HEK293 (cell line): ENCODE measurements at regions not wholly inside any gene's neighbourhood (a gene's known extent, or its start where the extent isn't known, plus 50 kb on each side); places are given as distances from the start of the nearest gene placed in this dataset.

Experiments
- CTCF ChIA-PET: fragments of 350-600 bp; formaldehyde crosslinking; extraction: SDS; loops from one replicate; lab custom pipeline; 2021; ENCODE audit warnings: antibody characterized with exemption; lab: Yijun Ruan, JAX
- POLR2A ChIA-PET: fragments of 300-600 bp; formaldehyde crosslinking; extraction: SDS; loops from one replicate; lab custom pipeline; 2020; ENCODE audit warnings: antibody characterized with exemption, inconsistent platforms; lab: Yijun Ruan, JAX
- H3K27ac ChIP-seq: fragments of 200-500 bp; sonication (Bioruptor generic); 2 replicates; pipeline ENCODE4 v1.5.1; 2014; ENCODE audit warnings: low read depth, low read length, control low read depth, inconsistent platforms; ENCODE audit errors: extremely low read depth
- H3K36me3 ChIP-seq, 2 experiments: fragments of 200-500 bp in 1 of 2; sonication (Bioruptor generic) in 1 of 2; 1 replicate in 1 of 2; 2 replicates in 1 of 2; pipeline ENCODE4 v1.5.1; 2014 to 2017; ENCODE audit warnings: inconsistent platforms in 2 of 2, low read length in 2 of 2; ENCODE audit not compliant: control insufficient read depth in 2 of 2, insufficient read depth in 1 of 2
- H3K4me1 ChIP-seq: fragments of 200-500 bp; sonication (Bioruptor generic); 2 replicates; pipeline ENCODE4 v1.5.1; 2014; ENCODE audit warnings: mild to moderate bottlenecking, low read length, inconsistent platforms; ENCODE audit not compliant: control insufficient read depth, insufficient read depth
- H3K4me3 ChIP-seq: 2 replicates; pipeline ENCODE4 v1.5.1; 2011; ENCODE audit warnings: low read depth, mild to moderate bottlenecking, control low read depth, low read length, moderate library complexity
- H3K9me3 ChIP-seq: fragments of 200-500 bp; sonication (Bioruptor generic); 2 replicates; pipeline ENCODE4 v1.5.1; 2014; ENCODE audit warnings: low read depth, low read length, inconsistent platforms; ENCODE audit not compliant: control insufficient read depth, insufficient read depth
- ZBTB8A ChIP-seq: fragments of 450-650 bp; formaldehyde crosslinking; IDR thresholded peaks from 2 replicates; pipeline ENCODE4 v1.5.1; 2016; ENCODE audit warnings: missing biosample characterization, missing genetic modification characterization
- ZFHX2 ChIP-seq: fragments of 450-650 bp; formaldehyde crosslinking; conservative IDR thresholded peaks from 2 replicates; pipeline ENCODE4 v1.5.1; 2016; ENCODE audit warnings: missing biosample characterization, missing genetic modification characterization
- ZFP69B ChIP-seq: fragments of 450-650 bp; formaldehyde crosslinking; IDR thresholded peaks from 2 replicates; pipeline ENCODE4 v1.5.1; 2016; ENCODE audit warnings: missing biosample characterization, missing genetic modification characterization
- ZNF16 ChIP-seq: fragments of 450-650 bp; formaldehyde crosslinking; IDR thresholded peaks from 2 replicates; pipeline ENCODE4 v1.5.1; 2016; ENCODE audit warnings: low read depth, missing biosample characterization, missing genetic modification characterization
- ZNF174 ChIP-seq: fragments of 450-650 bp; formaldehyde crosslinking; IDR thresholded peaks from 2 replicates; pipeline ENCODE4 v1.5.0; 2017; ENCODE audit warnings: missing biosample characterization, mild to moderate bottlenecking, missing genetic modification characterization
- ZNF184 ChIP-seq: fragments of 450-650 bp; IDR thresholded peaks from 2 replicates; pipeline ENCODE4 v1.5.1; 2018; ENCODE audit warnings: missing biosample characterization, mild to moderate bottlenecking, missing genetic modification characterization
- ZNF202 ChIP-seq: fragments of 450-650 bp; formaldehyde crosslinking; IDR thresholded peaks from 2 replicates; pipeline ENCODE4 v1.5.1; 2016; ENCODE audit warnings: missing biosample characterization, missing genetic modification characterization, borderline replicate concordance
- ZNF239 ChIP-seq: fragments of 450-650 bp; formaldehyde crosslinking; IDR thresholded peaks from 2 replicates; pipeline ENCODE4 v1.5.1; 2016; ENCODE audit warnings: missing biosample characterization, missing genetic modification characterization
- ZNF26 ChIP-seq: fragments of 450-650 bp; formaldehyde crosslinking; IDR thresholded peaks from 2 replicates; pipeline ENCODE4 v1.5.1; 2016; ENCODE audit warnings: missing biosample characterization, missing genetic modification characterization
- ZNF423 ChIP-seq: fragments of 450-650 bp; formaldehyde crosslinking; IDR thresholded peaks from 2 replicates; pipeline ENCODE4 v1.5.1; 2016; ENCODE audit warnings: missing biosample characterization, missing genetic modification characterization
- ZNF433 ChIP-seq: fragments of 450-650 bp; formaldehyde crosslinking; IDR thresholded peaks from 2 replicates; pipeline ENCODE4 v1.5.1; 2016; ENCODE audit warnings: missing biosample characterization, missing genetic modification characterization, low read depth
- ZNF488 ChIP-seq: fragments of 450-650 bp; formaldehyde crosslinking; IDR thresholded peaks from 2 replicates; pipeline ENCODE4 v1.5.1; 2016; ENCODE audit warnings: missing biosample characterization, missing genetic modification characterization
- ZNF510 ChIP-seq: fragments of 450-650 bp; formaldehyde crosslinking; IDR thresholded peaks from 2 replicates; pipeline ENCODE4 v1.5.1; 2018; ENCODE audit warnings: mild to moderate bottlenecking, missing genetic modification characterization, missing biosample characterization; ENCODE audit not compliant: insufficient replicate concordance
- ZNF514 ChIP-seq: fragments of 450-650 bp; formaldehyde crosslinking; IDR thresholded peaks from 2 replicates; pipeline ENCODE4 v1.5.1; 2016; ENCODE audit warnings: missing biosample characterization, missing genetic modification characterization
- ZNF571 ChIP-seq: fragments of 450-650 bp; formaldehyde crosslinking; IDR thresholded peaks from 2 replicates; pipeline ENCODE4 v1.5.0; 2017; ENCODE audit warnings: missing biosample characterization, missing genetic modification characterization
- ZNF596 ChIP-seq: fragments of 450-650 bp; IDR thresholded peaks from 2 replicates; pipeline ENCODE4 v1.5.0; 2018; ENCODE audit warnings: missing biosample characterization, mild to moderate bottlenecking, missing genetic modification characterization, moderate library complexity
- ZSCAN30 ChIP-seq: fragments of 450-650 bp; IDR thresholded peaks from 2 replicates; pipeline ENCODE4 v1.5.1; 2018; ENCODE audit warnings: missing biosample characterization, mild to moderate bottlenecking, missing genetic modification characterization, moderate library complexity
- ZSCAN4 ChIP-seq: fragments of 450-650 bp; formaldehyde crosslinking; IDR thresholded peaks from 2 replicates; pipeline ENCODE4 v1.5.1; 2017; ENCODE audit warnings: missing biosample characterization, missing genetic modification characterization
- TF ChIP-seq, protein P1 (sequence below): fragments of 450-650 bp; formaldehyde crosslinking; IDR thresholded peaks from 2 replicates; pipeline ENCODE4 v1.5.1; 2016; ENCODE audit warnings: missing biosample characterization, missing genetic modification characterization, low read depth
- TF ChIP-seq, protein P2 (sequence below): fragments of 450-650 bp; formaldehyde crosslinking; IDR thresholded peaks from 2 replicates; pipeline ENCODE4 v1.5.1; 2017; ENCODE audit warnings: missing biosample characterization, missing genetic modification characterization

DNA sequence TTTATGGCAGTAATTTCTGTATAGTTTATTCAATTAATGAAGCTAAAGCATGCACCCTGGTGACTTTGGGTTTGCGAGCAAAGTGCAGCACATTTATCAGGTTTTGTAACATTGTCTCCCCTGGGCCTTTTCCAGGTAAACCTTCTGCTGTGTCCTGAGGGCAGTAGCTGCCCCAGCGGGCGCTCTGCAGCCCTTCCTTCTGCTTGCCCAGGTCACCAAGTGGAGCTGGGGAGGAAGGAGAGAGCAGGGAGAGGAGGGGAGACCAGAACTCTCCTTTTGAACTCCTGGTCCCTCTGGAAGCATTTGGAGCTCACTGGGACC is 145.6 kb downstream of the DLL1 start:
- CTCF ChIA-PET: interaction anchor here (0.7 kb wide), 1 partner anchor 268 kb away, joined by 3 read pairs; no protein-coding TSS in a partner anchor
- H3K9me3 ChIP-seq: no peaks in the 10 kb centered on the region
- POLR2A ChIA-PET: no interaction called here
- no peaks in the 10 kb centered on the region for H3K4me1 ChIP-seq
- TF ChIP-seq, protein P1, sequence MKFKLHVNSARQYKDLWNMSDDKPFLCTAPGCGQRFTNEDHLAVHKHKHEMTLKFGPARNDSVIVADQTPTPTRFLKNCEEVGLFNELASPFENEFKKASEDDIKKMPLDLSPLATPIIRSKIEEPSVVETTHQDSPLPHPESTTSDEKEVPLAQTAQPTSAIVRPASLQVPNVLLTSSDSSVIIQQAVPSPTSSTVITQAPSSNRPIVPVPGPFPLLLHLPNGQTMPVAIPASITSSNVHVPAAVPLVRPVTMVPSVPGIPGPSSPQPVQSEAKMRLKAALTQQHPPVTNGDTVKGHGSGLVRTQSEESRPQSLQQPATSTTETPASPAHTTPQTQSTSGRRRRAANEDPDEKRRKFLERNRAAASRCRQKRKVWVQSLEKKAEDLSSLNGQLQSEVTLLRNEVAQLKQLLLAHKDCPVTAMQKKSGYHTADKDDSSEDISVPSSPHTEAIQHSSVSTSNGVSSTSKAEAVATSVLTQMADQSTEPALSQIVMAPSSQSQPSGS (tag by site-specific recombination): no peak
- no peak for TF ChIP-seq ZNF26 (tag by site-specific recombination)
- TF ChIP-seq ZNF514: no peak
- H3K4me3 ChIP-seq: no peak overlapping the region
- H3K36me3 ChIP-seq: no peaks in the 10 kb centered on the region
- no peak overlapping the region for H3K27ac ChIP-seq

DNA sequence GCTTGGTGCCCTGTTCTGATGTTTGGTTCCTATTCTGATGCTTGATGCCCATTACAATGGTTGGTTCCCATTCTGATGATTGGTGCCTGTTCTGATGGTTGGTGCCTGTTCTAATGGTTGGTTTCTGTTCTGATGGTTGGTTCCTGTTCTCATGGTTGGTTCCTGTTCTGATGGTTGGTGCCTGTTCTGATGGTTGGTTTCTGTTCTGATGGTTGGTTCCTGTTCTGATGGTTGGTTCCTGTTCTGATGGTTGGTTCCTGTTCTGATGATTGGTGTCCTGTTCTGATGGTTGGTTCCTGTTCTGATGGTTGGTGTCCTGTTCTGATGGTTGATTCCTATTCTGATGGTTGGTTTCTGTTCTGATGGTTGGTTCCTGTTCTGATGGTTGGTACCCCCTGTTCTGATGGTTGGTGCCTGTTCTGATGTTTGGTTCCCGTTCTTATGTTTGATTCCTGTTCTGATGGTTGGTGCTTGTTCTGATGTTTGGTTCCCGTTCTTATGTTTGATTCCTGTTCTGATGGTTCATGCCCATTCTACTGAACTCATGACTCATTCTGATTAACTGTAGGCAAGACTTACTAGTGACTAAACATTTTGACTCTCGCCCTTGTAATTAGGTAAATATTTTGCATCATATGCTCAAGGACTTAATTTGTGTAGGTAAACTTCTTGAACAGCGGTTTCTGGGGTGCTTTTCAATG is 146.2 kb downstream of the DLL1 start:
- POLR2A ChIA-PET: no interaction called here
- Histone ChIP-seq H3K36me3 (no peaks in the 10 kb centered on the region), H3K4me1 (no peaks in the 10 kb centered on the region), H3K27ac (no peak overlapping the region), H3K9me3 (no peaks in the 10 kb centered on the region), H3K4me3 (no peak overlapping the region)
- no peak for TF ChIP-seq ZNF202 (tag by site-specific recombination)
- no peak for TF ChIP-seq ZNF423 (tag by site-specific recombination)
- no peak for TF ChIP-seq ZNF510 (tag by site-specific recombination)
- no peak for TF ChIP-seq ZFP69B (tag by site-specific recombination)
- TF ChIP-seq ZSCAN4: no peak
- no peak for TF ChIP-seq ZNF488 (tag by site-specific recombination)
- TF ChIP-seq ZNF174: no peak
- TF ChIP-seq ZNF16 (tag by site-specific recombination): no peak
- TF ChIP-seq ZNF239 (tag by site-specific recombination): no peak
- TF ChIP-seq ZNF571: no peak
- no peak for TF ChIP-seq ZFHX2 (tag by site-specific recombination)
- no peak for TF ChIP-seq ZNF433 (tag by site-specific recombination)
- TF ChIP-seq ZNF596 (tag by site-specific recombination): no peak
- CTCF ChIA-PET: interaction anchor here (0.7 kb wide), 1 partner anchor 267 kb away, joined by 3 read pairs; no protein-coding TSS in a partner anchor

GRCh38 chr6:170143401-170144150 is 147.3 kb downstream of the DLL1 start:
- TF ChIP-seq ZBTB8A (no peak), ZNF184 (tag by site-specific recombination) (no peak), ZSCAN30 (tag by site-specific recombination) (no peak)
- TF ChIP-seq, protein P2, sequence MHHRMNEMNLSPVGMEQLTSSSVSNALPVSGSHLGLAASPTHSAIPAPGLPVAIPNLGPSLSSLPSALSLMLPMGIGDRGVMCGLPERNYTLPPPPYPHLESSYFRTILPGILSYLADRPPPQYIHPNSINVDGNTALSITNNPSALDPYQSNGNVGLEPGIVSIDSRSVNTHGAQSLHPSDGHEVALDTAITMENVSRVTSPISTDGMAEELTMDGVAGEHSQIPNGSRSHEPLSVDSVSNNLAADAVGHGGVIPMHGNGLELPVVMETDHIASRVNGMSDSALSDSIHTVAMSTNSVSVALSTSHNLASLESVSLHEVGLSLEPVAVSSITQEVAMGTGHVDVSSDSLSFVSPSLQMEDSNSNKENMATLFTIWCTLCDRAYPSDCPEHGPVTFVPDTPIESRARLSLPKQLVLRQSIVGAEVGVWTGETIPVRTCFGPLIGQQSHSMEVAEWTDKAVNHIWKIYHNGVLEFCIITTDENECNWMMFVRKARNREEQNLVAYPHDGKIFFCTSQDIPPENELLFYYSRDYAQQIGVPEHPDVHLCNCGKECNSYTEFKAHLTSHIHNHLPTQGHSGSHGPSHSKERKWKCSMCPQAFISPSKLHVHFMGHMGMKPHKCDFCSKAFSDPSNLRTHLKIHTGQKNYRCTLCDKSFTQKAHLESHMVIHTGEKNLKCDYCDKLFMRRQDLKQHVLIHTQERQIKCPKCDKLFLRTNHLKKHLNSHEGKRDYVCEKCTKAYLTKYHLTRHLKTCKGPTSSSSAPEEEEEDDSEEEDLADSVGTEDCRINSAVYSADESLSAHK (tag by site-specific recombination): no peak
- Histone ChIP-seq H3K27ac (no peak overlapping the region), H3K36me3 (no peaks in the 10 kb centered on the region), H3K9me3 (no peaks in the 10 kb centered on the region), H3K4me1 (no peaks in the 10 kb centered on the region), H3K4me3 (no peak overlapping the region)
- ChIA-PET POLR2A (no interaction called here), CTCF (no interaction called here)
